HG03066 (cell line): ENCODE measurements at regions not wholly inside any gene's neighbourhood (a gene's known extent, or its start where the extent isn't known, plus 50 kb on each side); places are given as distances from the start of the nearest gene placed in this dataset.

Experiments used
- ATAC-seq: cut with Tn5 transposase; IDR thresholded peaks from one replicate; pipeline ENCODE4 v1.9.1; 2021; ENCODE audit warnings: low read depth; ENCODE audit not compliant: unreplicated experiment

DNA sequence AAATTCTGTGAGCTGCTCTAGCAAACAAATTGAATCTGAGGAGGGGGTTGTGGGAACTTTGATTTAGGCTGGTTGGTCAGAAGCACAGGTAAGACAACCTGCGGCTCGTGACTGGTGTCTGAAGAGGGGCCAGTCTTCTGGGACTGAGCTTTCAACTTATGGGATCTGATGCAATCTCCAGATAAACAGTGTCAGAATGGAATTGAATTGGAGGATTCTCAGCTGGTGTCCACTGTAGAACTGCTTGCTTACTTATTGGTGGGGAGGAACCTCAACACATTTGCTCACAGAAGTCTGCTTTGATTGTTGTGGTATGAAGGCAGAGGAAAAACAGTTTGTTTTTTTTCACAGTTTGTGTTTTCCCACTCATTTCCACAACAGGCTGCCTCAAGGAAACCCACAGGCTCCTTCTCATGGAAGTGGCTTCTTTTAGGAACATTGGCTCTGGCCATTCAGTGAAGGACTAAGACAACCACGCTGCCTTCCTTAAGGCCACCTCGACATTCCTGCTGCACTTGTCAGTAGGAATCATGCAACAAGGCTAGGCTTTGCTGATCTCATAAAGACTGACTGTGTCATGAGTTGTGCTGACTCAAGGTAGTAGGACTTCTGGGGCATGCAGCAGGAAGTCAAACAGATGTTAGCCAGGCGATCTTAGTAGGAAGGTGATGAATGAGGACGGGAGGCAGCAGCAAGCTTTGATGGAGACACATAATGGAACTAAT, 104.7 kb downstream of the TSN start:
- ATAC-seq, result no peak

DNA sequence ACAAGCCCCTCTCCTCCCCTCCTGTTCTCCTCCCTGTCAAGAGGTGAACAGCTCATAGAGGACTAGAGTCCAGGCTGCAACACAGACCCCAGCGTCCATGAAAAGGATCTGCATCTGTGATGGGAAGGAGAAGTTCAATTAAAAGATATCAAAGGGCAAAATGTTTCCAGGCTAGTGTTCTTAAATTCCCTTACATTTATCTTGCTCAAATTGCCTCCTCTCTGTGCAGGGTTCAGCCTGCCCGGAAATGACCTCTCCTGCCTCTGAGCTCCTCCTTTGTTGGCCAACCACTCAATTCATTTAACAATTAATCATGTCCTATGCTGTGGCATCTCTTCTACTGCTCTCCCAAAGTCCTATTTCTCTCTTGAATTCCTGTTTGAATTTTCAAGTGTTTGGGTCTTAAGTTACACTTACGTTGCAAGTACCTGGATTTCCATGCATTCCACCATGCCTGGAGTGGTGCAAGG, 105.3 kb downstream of the TSN start:
- ATAC-seq, result no peak

DNA sequence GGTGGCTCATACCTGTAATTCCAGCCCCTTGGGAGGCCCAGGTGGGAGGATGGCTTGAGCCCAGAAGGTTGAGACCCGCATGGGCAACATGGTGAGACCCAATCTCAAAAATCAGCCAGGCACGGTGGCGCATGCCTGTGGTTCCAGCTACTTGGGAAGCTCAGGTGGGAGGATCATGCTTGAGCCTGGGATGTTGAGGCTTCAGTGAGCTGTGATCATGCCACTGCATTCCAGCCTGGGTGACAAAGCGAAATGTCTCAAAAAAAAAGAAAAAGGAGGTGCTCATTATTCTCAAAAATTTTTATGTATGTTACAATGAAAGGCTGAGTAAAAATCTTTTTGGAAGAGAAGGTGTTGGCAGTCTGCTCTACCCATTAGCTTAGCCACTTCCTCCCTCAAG, 106.8 kb downstream of the TSN start:
- ATAC-seq, result no peak

DNA sequence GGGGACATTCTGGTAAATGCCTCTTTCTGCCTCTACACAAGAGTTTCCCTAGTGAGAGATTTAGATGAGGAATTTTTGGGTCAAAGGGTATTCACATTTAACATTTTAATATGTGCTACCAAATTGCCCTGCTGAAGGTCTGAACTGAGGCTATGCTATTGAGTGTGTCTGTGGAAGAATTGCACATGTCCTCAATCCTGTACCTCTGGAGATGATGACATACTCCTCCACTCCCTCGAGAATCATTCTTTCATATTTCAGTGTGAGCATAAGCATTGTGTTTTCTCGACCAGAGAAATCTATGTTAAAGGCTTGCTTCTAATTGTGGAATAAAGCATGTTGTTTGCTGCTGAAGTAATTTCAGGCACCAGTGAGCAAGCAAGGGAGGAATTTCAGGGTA, 110.5 kb downstream of the TSN start:
- no peak for ATAC-seq

DNA sequence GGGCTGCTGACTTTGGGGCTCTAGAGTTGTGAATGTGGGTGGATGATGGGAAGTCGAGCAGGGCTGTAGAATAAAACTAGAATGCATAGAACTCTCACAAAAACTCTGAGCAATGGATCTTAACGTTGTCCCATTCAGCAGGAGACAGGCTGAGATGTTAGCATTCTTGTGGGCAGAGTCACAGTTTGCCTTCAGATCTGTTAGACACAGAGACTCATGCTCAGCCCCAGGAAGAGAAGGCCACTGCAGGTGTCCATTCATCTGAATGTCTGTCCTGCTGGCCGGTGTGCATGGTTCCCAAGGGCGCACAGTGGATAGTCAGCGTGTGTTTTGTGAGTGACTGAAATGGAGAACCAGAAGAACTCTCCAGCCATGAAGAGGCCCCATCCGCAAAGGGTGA, 111.3 kb downstream of the TSN start:
- ATAC-seq, result no peak

DNA sequence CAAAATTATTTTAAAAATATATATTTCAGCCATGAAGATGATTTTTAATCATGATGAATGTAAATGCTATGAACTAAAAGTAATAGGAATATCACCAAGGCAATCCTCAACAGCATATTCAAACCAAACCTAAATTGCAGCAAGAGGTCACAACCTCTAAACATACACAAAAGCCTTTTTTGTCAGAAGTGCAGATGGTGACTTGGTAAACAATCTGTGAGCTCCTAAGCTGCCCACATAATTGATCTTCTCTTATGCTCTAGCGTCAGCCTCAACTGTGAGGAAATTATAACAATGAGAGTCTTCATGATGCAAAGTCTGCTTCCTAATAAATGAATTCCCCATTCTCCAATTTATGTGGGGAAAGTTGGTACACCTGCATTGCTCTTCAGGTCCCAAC, 113.2 kb downstream of the TSN start:
- ATAC-seq, result no peak

DNA sequence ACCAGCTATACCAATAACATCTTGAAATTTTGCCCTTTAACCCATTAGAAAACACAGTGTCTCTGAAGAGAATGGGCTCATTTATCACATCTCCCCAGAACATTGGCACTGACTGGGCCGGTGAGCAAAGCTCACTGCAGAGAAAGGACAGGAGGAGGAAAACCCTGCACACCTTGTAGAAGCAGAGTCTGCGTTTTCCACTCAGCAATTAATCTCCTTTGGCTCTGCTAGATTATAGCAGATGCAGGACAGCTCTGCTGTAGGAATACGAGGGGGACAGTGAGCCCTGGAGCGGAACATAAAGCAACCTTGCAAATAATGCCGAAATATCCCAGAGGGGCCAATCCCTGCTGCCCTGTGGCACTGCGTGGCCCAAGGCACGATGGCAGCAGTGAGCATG, 113.9 kb downstream of the TSN start:
- ATAC-seq, result no peak

DNA sequence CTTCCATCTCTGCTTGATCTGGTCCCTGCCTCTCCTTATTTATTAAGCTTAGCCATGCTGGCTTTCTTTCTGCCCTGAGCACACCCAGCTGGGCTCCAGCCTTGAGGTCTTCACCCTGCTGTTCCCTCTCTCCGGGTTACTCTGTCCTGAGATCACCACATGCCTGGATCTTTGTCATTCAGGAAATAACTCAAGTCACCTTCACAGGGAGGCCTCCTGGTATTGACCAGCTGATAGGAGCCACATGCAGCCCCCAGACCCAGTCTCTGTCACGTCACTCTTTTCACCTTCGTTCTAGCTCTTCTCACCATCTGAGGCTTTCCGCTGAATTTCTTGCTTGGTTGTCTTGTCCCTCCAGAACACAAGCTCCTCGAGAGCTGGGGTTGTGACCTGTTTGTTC, 114.4 kb downstream of the TSN start:
- no peak for ATAC-seq

DNA sequence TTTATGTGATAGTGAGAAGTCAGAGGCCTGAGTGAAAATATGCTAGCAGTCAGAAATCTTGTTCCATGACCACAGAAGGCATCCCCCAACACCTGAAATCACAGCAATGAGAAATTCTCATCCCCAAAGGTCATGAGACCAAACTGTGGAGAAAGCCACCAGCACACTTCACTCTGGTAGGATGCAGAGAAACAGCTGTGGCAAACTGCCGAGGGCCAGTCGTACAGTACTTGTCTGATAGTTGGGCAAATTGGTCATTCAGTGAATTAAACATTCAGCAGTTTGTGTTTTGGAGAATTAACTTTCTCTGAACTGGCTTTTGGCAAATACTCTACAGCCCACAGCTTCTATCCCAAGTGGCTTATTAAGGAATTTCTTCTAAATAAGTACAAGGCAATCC, 117.2 kb downstream of the TSN start:
- ATAC-seq, result no peak

DNA sequence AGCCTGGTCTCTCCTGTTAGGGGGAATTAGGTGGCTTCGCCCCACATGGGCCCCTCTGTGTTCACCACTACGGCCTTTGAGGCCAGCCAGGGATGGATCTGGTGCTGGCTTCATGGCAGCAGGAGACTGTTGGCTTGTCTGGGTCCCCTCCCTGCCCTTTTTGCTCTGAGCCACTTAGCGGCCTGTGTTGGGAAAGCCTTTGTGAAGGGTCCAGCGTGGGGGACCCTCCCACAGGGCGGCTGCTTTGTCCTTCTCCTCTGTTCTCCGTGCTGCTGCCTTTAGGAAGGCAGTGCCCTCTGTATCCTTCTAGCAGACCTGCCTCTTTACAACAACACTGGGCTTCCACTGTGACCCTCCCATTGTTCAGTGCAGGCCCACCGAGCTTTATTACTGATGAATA, 118.4 kb downstream of the TSN start:
- ATAC-seq, result no peak

DNA sequence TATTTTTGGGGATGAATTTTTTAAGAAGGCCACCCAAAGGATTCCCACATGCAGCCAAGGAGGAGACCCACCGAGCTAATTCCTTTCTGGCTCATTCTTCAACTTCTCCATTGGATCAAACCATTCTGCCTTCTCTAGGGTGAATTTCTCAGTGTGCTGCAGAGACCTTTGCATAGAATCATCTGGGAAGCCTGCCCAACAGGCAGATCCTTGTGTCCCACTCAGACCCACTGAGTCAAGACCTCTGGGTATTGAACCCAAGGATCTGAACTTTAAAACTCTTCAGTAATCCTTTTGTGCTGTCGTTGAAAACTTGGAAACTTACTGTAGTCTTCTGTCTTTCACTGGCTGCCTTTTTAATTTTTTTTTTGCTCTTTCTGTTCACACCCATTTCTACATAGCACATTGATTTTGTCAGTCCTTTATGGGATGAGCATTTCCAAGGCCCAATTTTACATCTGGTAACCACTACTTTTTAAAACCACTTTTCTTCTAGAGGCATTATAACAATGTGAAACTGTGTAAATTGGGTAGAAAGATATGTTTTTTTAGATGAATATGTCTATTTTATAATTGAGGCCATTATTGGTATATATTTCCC, 120.2 kb downstream of the TSN start:
- ATAC-seq, result no peak

DNA sequence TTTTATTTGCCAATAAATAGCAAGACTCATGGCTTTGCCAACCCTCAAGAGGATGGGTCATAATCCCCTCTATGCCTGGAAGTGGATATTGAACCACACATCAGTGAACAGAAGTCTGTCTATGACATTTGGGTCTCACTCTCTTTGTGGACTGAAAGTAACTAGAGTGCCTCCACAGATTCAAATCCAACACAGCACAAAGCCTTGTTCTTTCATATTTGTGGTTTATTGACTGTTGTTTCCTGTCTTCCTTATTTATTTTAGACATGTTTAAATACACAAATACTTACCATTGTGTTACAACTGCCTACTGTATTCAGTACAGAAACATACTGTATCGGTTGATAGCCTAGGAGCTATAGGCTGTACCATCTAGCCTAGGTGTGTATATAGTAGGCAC, 121.9 kb downstream of the TSN start:
- ATAC-seq, result no peak

DNA sequence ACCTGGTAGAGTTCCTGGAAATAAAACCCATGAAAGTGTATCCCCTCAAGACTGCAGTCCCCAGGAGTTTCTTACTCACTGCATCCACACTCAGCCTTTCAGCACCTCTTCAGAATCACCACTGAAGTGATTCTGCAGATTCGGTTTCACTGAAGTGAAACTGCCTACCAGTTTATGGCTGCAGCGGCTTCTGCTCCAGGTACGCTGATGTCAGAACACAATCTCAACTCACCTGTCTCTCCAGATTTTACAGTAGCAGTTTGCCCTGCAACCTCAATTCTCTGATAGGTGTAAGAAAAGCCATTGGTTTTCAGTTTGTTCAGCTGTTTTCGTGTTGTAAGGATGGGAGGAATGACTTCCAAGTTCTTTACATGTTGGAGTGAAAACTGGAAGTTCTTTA, 124.8 kb downstream of the TSN start:
- ATAC-seq, result no peak

DNA sequence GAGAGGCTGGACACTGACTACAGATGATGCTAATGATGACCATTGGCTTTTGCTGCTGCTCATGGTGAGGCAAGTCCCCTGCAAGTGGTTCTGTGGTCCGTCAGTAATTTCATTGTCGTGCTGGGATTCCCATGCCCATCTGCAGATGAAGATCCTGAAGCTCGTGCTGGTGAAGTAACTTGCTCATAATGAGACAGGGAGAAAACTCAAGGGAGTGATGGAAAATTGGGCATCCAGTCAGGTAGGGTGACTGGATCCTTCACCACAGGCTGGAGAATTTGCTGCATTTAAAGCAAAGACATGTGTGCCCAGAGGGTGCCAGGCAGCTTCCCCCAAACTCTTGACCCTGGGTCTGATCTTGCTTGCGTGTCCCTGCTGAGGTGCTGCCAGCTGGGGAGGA, 125.6 kb downstream of the TSN start:
- no peak for ATAC-seq

DNA sequence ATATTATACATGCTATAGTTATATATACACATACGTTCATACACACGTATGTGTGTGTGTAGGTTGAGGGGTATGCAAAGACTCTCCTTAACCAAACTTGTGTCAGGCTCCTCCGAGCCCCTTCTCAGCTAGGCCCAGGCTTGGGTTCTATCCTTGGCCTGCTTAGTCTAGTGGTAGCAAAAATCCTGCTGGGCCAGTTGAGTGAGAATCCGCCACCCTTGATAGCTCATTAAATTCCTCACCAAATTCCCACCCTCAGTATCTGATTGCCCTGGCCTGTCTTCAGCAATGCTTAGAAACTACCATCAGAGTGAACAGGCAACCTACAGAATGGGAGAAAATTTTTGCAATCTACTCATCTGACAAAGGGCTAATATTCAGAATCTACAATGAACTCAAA, 126.5 kb downstream of the TSN start:
- ATAC-seq, result no peak

DNA sequence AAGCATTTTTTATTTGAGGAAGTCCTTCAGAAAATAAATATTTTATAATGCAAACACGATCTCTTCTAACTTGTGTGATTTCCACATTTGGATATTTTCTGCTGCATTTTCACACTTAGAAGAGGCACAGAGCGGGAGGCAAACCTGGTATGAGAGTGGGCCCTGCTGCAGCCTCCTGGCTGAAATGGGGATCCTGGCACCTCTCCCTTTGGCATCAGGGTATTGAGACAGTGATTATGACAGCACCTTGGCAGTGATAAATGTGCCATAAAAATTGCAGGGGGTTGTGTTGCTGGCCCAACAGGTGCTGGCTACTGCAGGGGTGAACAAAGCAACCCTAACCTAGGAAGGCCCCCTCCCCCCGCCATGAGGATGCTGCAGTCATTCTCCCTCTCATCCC, 128.6 kb downstream of the TSN start:
- ATAC-seq, result no peak

DNA sequence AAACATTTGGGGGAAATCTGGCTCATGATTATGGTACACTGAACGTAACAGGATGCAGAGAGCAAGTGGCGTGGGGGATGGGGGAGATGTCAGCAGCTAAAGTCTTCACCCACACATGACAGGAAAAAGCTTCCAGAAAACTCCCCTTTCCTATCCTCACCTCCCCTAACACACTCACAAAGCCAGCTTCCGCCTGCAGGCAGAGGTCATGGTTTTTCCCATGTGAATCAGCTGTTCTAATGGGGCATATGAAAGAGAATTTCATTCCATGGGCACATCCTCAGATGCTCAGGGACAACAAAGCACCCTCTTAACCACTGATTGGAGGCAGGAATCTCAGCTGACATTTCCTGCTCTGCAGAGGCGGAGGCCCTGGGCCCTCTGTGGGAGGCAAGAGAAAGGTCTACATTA, 129.1 kb downstream of the TSN start:
- no peak for ATAC-seq

DNA sequence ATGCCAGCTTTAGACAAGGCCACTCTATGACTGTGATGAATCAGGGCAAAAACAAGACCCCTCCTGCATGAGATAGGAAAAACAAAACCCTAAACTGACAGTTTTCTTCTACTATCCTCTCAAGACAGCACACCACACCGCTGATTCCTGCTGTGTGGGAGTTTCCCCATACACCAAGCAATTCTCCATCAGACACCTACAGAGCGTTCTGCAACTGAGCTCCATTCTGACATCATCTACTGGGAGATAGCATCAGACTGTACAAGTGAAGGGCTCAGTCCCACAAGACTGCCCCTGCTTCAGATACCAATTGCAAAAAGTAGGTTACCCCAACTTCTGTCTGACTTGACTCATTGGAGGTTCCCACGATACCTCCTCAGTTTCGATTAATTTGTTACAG, 130.6 kb downstream of the TSN start:
- no peak for ATAC-seq

DNA sequence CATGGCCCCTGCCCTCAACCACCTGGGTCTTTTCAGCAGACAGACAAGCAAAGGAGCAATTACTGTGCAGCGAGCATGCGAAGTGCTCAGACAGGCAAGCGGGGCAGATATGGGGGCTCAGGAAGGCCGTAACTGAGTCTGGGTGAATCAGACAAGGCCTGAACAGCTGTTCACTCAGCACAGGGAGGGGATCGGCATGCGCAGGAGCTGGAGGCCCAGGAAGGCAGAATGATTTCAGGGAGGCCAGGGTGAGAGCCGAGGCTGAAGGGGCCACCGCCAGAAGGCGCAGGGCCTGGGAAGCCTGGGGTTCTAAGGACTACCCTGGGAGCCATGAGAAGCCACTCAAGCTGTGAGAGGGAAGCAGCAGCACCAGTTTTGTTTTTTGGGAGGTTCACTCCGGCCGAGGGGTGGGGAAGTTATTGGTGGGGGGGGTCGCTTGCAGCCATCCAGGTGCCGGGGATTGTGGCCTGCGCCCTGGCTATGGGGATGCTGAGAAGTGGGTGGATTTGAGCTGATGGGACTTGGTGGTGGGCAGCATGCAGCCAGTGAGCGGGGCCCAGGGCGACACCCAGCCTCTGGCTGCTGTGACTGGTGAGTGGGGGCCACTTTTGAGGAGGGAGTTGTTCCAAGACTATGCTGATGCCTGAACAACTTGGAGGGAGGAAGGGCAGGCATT, 132.2 kb downstream of the TSN start:
- no peak for ATAC-seq

DNA sequence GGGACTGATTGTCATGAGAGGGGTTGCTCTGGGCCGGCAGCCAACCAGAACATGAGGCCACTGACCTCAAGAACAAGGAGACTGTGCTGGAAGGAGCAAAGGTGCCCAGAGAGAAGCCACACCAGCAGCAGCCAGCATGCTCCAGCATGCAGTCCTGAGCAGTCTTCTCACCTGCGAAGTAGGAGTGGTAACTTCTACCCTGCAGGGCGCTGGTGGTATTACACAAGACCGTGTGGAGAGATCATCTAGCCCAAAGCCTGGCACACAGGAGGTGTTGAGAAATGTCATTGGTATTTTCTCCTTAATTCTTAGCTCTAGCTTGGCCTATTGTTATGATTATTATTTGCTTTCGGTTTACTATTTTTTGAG, 132.7 kb downstream of the TSN start:
- ATAC-seq, result no peak

DNA sequence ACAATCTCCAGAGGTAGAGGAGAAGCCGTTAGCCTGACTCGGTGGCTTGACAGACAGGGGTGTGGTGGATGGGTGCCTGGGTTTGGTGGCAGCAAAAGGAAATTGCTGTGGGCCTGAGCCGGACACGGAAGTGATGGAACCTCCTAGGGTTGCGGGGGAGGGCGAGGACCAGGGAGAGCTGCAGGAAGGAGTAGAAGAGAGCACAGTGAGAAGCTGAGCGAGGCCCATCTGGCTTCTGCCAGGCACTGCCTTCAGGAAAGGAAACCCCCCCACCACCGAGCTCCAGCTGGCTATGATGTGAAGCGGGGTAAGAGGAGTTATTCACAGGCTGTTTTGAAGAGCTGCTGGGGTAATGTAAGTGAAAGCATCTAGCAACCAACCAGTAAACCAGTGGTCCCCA, 134.6 kb downstream of the TSN start:
- ATAC-seq, result no peak
